ENCODE measurements at regions not wholly inside any gene's neighbourhood (a gene's known extent, or its start where the extent isn't known, plus 50 kb on each side); places are given as distances from the start of the nearest gene placed in this dataset.

DNA sequence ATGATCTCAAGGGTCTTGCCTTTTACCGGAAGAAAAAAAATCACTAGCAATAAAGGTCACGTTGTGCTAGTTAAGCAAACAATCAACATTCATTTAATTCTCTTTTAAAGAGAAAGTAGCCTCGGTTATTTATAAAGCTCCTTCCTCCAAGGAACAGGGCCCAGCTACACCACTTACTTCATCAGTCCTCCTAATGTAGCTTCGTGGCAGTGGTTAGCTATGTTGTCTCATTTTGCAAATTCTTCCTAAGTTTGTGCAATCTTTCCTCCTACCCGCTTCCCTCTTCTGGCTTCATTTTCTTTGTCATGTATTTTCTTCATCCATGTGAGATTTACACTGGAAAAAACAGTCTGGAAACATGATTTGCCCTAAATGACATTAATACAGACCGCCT, 554.2 kb downstream of the NUF2 start:
- no peak for DNase-seq (ENCODE audit: low read depth in 2 of 2)

DNA sequence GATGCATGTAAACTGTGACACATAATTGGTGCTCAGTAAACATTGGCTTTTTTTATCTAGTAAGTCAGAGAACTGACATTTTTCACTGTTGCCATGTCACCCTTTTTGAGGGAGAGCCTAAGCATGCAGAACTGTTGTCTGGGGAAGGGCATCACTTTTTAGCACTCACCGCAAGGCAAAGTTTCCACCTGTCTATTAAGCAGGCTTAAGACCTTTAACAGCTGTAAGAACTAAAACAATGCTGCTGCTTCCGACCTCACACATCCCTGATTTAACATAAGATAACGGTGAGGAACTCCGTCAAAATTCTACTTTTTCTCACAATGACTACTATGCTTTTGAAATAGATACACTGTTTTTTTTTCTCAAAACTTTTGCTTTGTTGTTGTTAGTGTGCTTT, 554.8 kb downstream of the NUF2 start:
- DNase-seq (ENCODE audit: low read depth in 2 of 2), result no peak

DNA sequence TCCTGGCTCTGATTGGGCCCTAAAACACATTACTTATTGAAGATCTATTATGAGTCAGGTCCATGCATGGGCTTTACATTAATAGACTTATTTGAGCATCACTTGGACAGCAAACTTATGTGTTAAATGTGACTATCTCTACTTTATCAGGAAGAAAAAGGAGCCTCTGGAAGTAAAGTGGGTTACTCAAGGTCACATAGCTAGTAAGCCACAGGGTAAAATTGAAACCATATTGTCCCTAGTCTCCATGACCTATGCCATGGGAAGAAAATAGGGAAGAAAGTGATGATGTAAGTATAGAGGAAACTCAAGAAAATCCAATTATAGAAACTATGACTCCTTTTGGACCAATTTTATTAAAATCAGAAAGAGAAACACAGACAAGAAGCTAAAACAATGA, 555.3 kb downstream of the NUF2 start:
- DNase-seq (ENCODE audit: low read depth in 2 of 2), result no peak

DNA sequence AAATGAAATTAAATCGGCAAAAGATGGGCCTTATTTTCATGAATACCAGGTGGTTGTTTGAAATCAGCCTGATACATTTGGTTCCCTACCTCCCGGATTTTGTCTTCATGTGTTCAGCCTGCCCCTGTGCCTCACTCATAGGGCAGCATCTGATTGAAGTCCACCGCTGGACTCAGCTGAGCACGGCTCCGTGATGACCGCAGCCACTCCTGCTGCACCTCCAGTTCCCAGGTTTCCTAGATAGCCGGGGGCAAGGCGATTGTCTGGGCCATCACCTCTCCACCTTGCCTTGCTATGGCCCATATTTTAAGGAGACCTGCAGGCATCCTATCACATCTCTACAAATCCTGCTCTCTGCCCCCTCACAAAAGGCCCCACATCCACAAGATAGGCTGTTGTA, 563.8 kb downstream of the NUF2 start:
- no peak for DNase-seq (ENCODE audit: low read depth in 2 of 2)

DNA sequence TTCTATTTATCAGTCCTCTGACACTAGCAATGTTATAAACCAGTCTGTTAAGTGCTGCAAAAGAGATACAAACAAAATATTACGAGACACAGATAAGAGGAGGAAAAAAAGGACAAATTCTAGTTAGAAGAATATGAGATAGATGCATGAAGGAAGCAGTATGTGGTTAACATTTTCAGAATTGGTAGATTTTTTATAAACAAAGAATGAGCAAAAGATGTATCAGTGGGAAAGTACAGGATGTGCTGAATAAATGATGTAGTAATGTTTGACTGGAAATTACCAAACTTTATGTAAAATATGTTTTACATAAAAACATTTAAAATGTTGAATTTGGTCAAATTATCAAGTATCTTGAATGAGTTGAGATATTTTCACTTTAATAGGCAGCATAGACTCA, 574.2 kb downstream of the NUF2 start:
- no peak for DNase-seq (ENCODE audit: low read depth in 2 of 2)

DNA sequence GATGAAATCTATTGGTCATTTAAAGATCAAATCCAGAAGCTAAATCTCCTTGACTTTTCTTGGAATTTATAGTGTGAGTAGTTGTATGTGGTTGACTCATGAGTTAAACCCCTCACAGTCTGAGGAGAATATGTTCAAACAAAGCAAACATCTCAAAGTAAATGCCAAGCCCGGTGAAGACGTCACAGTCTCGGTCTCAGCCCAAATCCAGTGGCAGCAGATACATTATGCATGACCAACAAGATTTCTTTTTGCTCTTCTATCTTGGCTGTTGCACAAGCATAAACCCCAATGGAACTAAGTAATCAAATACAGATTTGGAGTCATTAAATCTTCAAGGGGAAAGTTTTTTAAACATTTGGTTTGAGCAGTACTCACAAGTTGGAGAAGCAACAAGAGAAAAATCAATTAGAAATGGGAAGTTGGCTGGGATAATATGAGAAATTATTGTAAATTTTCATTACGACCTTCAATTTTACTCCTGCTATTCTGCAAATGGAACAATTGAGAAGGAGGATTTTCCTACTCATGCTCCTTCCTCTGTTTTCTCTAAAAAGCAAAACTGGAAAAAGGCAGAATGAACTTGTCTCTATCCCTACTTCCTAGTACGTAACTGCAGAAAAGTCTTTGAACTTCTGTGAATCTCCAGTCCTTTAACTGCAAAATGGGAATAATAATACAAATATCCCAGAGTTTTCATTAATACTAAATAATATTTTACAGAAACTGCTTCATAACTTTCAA, 575.8 kb downstream of the NUF2 start:
- no peak for DNase-seq (ENCODE audit: low read depth in 2 of 2)

DNA sequence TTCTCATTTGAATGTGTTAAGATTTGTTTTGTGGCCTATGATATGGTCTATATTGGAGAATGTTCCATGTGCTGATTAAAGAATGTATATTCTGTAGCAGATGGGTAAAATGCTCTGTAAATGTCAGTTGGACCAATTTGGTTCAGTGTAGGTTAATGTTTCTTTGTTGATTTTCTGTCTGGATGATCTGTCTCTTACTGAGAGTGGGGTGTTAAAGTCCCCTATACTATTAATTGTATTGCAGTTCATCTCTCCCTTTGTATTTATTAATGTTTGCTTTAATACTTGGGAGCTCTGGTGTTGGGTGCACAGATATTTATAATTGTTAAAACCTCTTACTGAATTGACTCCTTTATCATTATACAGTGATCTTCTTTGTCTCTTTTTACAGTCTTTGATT, 584.5 kb downstream of the NUF2 start:
- no peak for DNase-seq (ENCODE audit: low read depth in 2 of 2)

DNA sequence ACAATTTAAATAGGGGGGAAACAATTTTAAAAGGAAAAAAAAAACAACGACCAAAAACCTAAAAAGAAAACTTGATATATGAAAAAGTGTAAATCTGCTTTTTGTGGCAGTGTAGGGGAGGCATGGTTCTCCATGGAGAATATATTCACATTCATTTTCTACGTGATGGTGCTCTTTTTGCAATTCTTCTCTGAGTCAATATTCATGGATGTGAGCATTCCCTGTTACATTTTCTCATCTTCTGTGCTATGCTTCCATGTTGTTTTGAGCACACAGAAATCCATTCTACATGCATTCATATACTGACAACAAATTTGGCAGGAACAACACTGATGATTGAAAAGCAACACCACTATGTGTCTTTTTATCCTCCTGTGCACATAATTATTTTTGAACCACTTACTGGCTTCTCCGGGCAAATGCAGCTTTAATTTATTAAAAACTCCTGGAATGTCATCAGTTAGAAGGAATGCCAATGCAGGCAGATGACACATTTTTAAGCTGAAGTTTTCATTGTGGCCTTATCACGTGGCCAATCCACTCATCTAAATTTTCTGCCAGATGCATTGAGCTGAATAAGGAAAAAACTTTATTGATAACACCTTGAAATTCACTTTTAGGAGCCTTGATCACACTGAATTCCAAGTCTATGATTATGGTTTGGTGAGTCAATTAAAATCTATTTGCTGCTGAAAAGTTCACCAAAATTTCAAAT, 590.6 kb downstream of the NUF2 start:
- DNase-seq (ENCODE audit: low read depth in 2 of 2), result no peak

DNA sequence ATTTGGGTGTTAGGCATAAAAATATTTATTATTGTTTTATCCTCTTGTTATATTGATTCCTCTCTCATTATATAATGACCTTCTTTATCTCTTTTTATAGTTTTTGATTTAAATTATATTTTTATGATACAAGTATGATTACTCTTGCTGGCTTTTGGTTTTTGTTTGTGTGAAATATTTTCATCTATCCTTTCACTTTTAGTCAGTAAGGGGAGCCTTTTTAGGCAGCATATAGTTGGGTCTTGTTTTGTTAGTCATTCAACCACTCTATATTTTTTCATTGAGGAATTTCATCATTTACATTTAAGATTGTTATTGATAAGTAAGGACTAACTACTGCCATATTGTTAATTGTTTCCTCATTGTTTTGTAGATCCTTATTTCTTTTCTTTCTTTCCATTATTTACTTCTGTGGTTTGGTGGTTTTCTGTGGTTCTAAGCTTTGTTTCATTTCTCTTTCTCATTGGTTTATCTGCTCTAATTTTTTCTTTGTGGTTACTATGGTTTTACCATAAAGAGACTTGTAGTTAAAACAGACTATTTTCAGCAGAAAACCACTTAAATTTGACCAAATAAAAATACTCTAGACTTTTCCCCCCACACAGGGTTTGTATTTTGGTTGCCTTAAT, 593.1 kb downstream of the NUF2 start:
- no peak for DNase-seq (ENCODE audit: low read depth in 2 of 2)

DNA sequence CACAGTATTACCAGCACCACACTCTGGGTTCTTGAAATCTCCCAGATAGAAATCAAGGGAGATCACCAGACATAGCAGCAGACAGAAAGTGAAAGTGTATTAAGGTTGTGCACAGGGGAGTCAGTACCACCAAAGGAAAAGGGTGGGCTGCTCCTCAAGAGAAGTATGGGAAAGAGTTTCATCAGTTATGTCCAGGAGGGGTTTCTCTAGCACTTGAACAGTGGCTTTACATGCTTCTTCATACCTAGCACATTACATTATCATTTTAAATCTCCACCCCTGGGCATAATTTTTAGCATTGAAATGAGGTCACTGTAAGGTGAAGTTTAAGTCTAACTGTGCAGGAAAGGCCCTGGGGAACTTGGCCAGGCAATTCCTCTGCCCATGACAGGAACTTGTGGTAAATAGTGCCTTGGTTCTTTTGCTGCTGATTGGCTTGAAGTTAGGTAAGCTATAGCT, 601.0 kb downstream of the NUF2 start:
- no peak for DNase-seq (ENCODE audit: low read depth in 2 of 2)

DNA sequence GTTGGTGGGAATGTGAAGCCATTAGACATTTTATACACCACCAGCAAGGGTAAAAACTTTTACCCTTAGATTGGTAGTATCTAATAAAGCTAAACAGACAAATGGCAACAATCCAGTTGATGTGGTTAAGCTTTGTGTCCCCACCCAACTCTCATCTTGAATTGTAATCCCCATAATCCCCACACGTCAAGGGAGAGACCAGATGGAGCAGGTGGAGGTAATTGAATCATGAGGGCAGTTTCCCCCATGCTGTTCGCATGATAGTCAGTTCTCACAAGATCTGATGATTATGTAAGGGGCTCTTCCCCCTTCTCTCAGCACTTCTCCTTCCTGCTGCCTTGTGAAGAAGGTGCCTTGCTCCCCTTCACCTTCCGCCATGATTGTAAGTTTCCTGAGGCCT, 602.3 kb downstream of the NUF2 start:
- DNase-seq (ENCODE audit: low read depth in 2 of 2), result no peak

DNA sequence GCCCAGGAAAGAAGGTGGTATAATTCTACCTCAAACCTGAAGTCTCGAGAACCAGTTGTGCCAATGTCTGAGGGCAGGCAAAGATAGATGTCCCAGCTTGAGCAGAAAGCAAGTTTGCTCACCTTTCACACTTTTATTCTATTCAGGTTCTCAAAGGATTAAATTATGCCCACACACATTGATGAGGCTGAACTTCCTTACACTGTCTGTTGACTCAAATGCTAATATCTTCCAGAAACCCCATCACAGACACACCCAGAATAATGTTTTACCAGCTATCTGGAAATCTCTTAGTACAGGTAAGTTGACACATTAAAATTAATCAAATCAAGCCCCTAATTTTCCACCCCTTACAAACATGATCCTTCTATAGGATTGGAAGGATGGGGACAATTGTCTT, 605.7 kb downstream of the NUF2 start:
- DNase-seq (ENCODE audit: low read depth in 2 of 2), result no peak

DNA sequence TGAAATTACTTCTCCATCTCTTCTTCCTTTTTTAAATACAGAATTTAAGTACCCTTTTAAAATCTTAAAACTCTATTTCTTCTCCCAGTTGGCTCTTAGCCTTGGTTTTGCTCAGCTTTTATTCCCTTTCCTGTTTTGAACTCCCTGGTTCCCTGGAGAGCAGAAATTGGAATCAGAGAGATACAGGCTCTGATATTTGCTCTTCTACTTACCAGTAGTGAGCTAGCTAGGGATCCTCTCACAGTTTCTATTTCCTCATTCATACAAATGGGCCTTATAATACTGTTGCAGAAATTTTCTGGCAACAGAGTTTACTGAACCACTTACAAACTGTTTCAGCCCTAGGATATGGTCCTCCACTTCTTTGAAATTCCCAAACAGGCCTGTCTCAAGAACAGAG, 606.3 kb downstream of the NUF2 start:
- no peak for DNase-seq (ENCODE audit: low read depth in 2 of 2)

DNA sequence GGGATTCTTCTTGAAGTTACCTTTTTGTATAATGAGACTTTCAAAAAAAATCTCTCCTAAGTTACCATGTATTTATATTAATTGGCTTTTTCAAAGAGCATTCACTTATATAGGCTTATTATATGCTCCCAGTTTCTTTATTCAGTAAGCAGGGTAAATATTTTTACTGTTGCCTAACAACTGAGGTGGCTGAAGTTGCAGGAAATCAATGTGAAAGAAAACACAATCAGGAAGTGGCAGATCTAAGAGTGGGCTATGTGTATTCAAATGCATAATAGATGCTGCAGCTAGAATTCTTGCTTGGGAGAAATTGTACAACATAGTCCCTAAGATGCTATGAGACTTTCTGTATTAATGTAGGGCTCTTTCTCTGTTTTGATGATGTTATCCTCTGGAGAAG, 606.9 kb downstream of the NUF2 start:
- no peak for DNase-seq (ENCODE audit: low read depth in 2 of 2)

DNA sequence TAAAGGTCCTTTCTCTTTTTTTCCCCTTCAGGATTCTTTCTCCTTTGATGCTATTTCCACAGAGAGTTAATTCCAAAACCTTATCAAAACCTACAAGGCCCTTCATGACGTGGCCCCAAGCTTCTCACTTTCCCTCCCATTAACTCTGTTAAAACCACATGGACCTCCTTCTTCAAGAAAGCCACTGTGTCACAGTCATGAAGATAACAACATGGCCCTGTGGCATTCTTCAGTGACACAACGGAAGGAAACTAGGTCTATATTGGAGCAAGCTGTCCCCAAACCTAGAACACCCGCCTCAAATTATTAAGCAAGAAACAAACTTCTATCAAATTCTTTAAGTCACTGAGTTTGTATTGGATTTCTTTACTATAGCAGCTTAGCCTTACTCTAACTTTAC, 611.1 kb downstream of the NUF2 start:
- no peak for DNase-seq (ENCODE audit: low read depth in 2 of 2)

DNA sequence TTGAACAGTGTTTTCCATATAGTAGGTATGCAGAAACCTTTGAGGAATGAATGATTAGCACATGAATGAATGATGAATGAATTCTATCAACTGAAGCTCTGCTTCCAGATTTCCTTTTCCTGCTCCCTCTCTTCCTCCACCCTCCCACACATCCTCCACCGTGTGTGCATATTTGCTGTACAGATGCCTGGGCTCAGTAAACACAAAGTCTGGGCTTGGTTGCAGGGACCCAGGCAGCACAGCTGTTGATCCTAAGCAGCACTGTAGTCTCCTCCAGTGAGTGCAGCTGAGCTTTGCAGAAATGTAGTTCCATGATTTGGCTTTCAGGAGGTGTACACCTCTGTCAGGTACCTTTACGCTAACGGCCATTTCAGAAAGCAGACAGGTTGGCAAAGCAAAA, 611.7 kb downstream of the NUF2 start:
- no peak for DNase-seq (ENCODE audit: low read depth in 2 of 2)

DNA sequence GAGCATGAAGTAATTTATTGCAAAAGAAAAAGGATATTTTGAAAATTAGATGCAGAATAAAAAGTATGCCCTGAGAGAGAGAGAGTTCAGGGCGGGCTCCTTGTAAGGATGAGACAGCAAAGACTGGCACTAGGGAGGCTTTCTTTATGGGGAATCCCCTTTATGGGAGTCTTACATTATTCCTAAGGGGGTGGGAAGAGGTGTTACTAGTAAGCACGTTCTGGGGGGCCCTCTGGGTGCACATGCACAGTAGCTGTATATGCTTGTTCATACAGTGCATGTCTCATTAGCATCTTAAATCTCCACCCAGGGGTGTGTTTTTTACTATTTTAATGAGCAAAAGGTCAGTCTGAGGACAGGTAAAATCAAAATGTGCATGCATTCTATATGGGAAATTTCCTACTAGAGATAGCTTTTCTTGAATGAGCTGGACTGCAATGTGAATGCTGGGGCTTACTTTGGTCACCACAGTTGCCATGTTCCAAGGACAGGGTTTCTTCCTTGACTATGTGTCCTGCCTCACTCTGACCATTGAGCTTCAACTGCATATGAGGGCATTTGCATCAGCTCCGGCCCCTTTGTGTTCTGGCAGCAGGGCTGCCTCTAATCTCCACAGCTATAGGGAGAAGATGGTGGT, 614.1 kb downstream of the NUF2 start:
- no peak for DNase-seq (ENCODE audit: low read depth in 2 of 2)

DNA sequence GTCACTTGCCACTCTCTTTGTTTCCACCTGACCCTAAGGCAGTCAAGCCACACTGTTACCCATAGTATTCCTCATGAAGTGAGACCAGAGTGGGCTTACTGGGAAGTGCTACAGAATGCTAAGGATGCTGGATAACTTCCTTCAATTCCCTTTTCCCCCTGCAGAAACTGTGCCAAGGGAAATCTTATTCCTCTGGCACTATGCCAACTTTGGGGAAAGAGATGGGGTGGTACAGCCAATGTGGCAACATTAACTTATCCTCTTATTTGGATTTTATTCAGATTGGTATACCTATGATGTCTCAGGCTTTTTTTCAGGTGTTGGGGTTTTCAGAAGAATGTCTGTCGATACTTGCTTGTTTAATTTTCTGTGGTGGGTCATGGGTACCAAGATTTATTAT, 599.4 kb upstream of the PBX1 start:
- DNase-seq (ENCODE audit: low read depth in 2 of 2), result no peak

DNA sequence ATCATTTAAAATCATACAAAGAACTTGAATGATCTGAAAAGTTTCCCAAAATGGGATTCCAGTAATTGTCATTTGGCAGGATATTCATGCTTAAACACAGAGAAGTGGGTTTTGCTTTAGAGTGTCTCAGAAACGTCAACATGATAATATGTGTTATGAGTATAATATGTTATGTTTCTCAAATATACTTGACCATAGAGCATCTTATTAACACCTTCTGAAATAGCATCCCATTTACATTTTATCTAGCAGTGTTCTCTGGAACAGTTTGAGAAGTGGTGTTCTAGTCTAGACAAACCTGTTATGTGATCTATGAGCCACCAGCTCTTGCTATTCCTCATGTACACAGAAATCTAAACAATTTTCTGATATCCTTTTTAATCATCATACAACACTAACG, 588.8 kb upstream of the PBX1 start:
- DNase-seq (ENCODE audit: low read depth in 2 of 2), result no peak

DNA sequence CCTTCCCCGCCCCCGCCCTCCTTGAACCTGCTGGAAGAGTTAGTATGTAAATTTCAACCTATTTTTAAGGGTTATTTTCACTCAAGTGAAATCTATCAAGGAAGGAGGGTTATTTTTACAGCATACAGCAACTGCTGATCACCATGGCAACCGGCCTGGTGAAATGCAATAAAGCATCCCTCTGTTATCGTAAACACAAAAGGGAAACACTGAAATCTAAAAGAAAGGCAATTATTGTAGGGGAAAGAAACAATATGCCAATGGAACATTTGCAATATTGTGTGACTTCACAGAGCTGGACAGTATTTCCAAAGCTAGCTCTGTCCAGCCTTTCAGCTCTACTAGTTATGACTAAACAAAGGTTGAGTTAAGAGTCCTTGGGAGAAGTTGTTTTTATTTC, 588.3 kb upstream of the PBX1 start:
- no peak for DNase-seq (ENCODE audit: low read depth in 2 of 2)

DNA sequence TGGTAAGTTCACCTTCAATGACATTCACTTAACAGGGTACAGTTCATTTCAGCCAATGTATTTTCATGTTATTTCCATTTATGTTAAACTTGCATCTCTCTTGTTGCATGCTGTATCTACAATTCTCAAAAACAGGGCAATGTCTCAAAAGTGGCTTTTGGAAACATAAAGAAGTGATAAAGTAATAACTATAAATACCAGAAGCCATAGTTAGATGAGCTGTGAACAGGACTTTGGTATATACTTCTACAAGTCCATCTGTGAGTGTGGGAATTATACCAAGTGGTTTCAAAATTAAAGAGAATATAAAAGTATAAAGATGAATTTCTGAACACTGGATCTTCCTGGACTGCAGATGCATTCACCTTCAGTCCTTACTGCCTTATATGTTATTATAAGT, 585.4 kb upstream of the PBX1 start:
- DNase-seq (ENCODE audit: low read depth in 2 of 2), result no peak

DNA sequence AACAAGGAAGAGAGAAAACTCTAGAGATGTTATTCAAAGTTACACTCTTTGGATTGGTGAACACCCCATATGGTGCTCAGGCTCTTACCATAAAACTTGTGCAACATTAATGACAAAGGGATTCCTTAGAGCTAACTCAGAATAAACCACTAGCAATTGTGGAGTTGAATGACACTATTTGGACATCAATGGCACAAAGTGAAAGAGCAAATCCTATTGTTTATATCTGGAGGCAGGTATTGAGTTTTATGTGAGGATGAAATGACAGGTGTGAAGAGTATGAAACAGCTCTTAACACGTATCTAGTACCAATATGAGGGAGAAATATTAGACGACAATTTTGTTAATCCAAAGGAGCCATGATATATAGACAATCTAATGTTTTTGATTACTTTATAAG, 584.9 kb upstream of the PBX1 start:
- DNase-seq (ENCODE audit: low read depth in 2 of 2), result no peak

DNA sequence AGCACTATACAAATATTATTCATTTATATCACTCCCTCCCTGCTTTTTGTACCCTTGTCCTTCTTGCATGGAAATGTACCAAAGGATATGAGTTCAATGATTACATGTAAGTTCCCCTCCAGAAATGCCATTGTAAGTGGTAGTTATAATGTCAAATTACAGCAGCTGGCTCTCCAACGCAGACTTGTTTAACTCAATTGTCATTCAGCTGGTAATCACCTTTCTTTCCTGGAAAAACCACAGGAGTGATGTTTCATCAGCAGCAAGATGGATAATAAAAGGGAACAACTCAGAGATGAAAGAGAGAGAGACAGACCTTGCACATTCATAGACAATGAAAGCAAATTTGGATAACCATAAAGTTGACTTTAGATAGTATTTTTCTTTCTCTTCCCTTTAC, 578.6 kb upstream of the PBX1 start:
- no peak for DNase-seq (ENCODE audit: low read depth in 2 of 2)

Measured in dermis microvascular lymphatic vessel endothelial cell (primary cell).